Stimulated activated CD8-positive, alpha-beta memory T cell treated with anti-CD3 and anti-CD28 coated beads, Interleukin-12 subunit alpha, Interleukin-12 subunit beta, amount 100 ng/mL, for 24 hours (primary cell): ENCODE measurements at regions not wholly inside any gene's neighbourhood (a gene's known extent, or its start where the extent isn't known, plus 50 kb on each side); places are given as distances from the start of the nearest gene placed in this dataset.
A peak's percentile ranks its signal among the peaks of the same experiment; 100 is the strongest.

ENCODE experiments used
- DNase-seq: peaks from one replicate; pipeline ENCODE4 v3.0.0-alpha.2; 2020; ENCODE audit errors: extremely low read depth

- no peak for DNase-seq
These were observed 424.9 kb downstream of the SOX9 start for GRCh38 chr17:72545766-72546165.

- DNase-seq: no peak
These were observed 432.4 kb downstream of the SOX9 start for GRCh38 chr17:72553051-72553755.

GRCh38 chr17:72554508-72554907 is 433.7 kb downstream of the SOX9 start:
- no peak for DNase-seq

GRCh38 chr17:72555052-72555451 is 434.2 kb downstream of the SOX9 start:
- DNase-seq: no peak

GRCh38 chr17:72556944-72557826 is 436.4 kb downstream of the SOX9 start:
- DNase-seq: peak; percentile 7

GRCh38 chr17:72558971-72559476 is 438.2 kb downstream of the SOX9 start:
- DNase-seq: no peak

GRCh38 chr17:72560303-72561247 is 439.8 kb downstream of the SOX9 start:
- DNase-seq: no peak

- no peak for DNase-seq
These were observed 440.4 kb downstream of the SOX9 start for GRCh38 chr17:72561266-72561665.

GRCh38 chr17:72561680-72562079 is 440.9 kb downstream of the SOX9 start:
- DNase-seq: no peak

GRCh38 chr17:72562615-72563188 is 441.9 kb downstream of the SOX9 start:
- no peak for DNase-seq

GRCh38 chr17:72563952-72564351 is 443.1 kb downstream of the SOX9 start:
- DNase-seq: no peak

- no peak for DNase-seq
These were observed 444.2 kb downstream of the SOX9 start for GRCh38 chr17:72565006-72565405.

GRCh38 chr17:72565758-72566157 is 444.9 kb downstream of the SOX9 start:
- DNase-seq: no peak

GRCh38 chr17:72566671-72567484 is 446.1 kb downstream of the SOX9 start:
- no peak for DNase-seq

- no peak for DNase-seq
These were observed 447.0 kb downstream of the SOX9 start for GRCh38 chr17:72567774-72568173.

- DNase-seq: no peak
These were observed 448.5 kb downstream of the SOX9 start for GRCh38 chr17:72569148-72569946.

GRCh38 chr17:72571813-72572396 is 451.1 kb downstream of the SOX9 start:
- no peak for DNase-seq

GRCh38 chr17:72572604-72573491 is 452.0 kb downstream of the SOX9 start:
- no peak for DNase-seq
